ENCODE measurements at regions not wholly inside any gene's neighbourhood (a gene's known extent, or its start where the extent isn't known, plus 50 kb on each side); places are given as distances from the start of the nearest gene placed in this dataset.
A peak's percentile ranks its signal among the peaks of the same experiment; 100 is the strongest.
"Not testable (repeated sequence)": the region's sequence is repeated elsewhere in the genome, so short reads cannot be mapped to it uniquely, and the experiment has no call there.

GRCh38 chr9:134547161-134548100 lies 94.2 kb upstream of the COL5A1 start:
- DNase-seq = no peak

GRCh38 chr9:134548185-134548584 lies 93.4 kb upstream of the COL5A1 start:
- DNase-seq = no peak

- no peak for DNase-seq
Measured at GRCh38 chr9:134548618-134549017, 93.0 kb upstream of the COL5A1 start.

GRCh38 chr9:134549336-134549735 lies 92.3 kb upstream of the COL5A1 start:
- DNase-seq = no peak

- not testable (repeated sequence) for DNase-seq
Measured at GRCh38 chr9:134550081-134550480, 91.5 kb upstream of the COL5A1 start.

GRCh38 chr9:134550584-134550983 lies 91.0 kb upstream of the COL5A1 start:
- no peak for DNase-seq

GRCh38 chr9:134551176-134551575 lies 90.4 kb upstream of the COL5A1 start:
- DNase-seq = no peak

GRCh38 chr9:134551644-134552348 lies 89.8 kb upstream of the COL5A1 start:
- peak; percentile 48 for DNase-seq

- no peak for DNase-seq
Measured at GRCh38 chr9:134552349-134552990, 89.1 kb upstream of the COL5A1 start.

GRCh38 chr9:134553061-134553891 lies 88.3 kb upstream of the COL5A1 start:
- DNase-seq = no peak

GRCh38 chr9:134553996-134554372 lies 87.6 kb upstream of the COL5A1 start:
- no peak for DNase-seq

- DNase-seq = no peak
Measured at GRCh38 chr9:134554373-134555093, 87.1 kb upstream of the COL5A1 start.

GRCh38 chr9:134555094-134555650 lies 86.4 kb upstream of the COL5A1 start:
- DNase-seq = no peak

- no peak for DNase-seq
Measured at GRCh38 chr9:134556531-134557068, 85.0 kb upstream of the COL5A1 start.

GRCh38 chr9:134557331-134557730 lies 84.3 kb upstream of the COL5A1 start:
- no peak for DNase-seq

- no peak for DNase-seq
Measured at GRCh38 chr9:134558124-134558905, 83.3 kb upstream of the COL5A1 start.

- DNase-seq = no peak
Measured at GRCh38 chr9:134559013-134559412, 82.6 kb upstream of the COL5A1 start.

- DNase-seq = no peak
Measured at GRCh38 chr9:134560206-134560605, 81.4 kb upstream of the COL5A1 start.

GRCh38 chr9:134560654-134561053 lies 80.9 kb upstream of the COL5A1 start:
- no peak for DNase-seq

- no peak for DNase-seq
Measured at GRCh38 chr9:134561427-134562145, 80.0 kb upstream of the COL5A1 start.
